ENCODE measurements at regions not wholly inside any gene's neighbourhood (a gene's known extent, or its start where the extent isn't known, plus 50 kb on each side); places are given as distances from the start of the nearest gene placed in this dataset.
"Not testable (repeated sequence)": the region's sequence is repeated elsewhere in the genome, so short reads cannot be mapped to it uniquely, and the experiment has no call there.

DNA sequence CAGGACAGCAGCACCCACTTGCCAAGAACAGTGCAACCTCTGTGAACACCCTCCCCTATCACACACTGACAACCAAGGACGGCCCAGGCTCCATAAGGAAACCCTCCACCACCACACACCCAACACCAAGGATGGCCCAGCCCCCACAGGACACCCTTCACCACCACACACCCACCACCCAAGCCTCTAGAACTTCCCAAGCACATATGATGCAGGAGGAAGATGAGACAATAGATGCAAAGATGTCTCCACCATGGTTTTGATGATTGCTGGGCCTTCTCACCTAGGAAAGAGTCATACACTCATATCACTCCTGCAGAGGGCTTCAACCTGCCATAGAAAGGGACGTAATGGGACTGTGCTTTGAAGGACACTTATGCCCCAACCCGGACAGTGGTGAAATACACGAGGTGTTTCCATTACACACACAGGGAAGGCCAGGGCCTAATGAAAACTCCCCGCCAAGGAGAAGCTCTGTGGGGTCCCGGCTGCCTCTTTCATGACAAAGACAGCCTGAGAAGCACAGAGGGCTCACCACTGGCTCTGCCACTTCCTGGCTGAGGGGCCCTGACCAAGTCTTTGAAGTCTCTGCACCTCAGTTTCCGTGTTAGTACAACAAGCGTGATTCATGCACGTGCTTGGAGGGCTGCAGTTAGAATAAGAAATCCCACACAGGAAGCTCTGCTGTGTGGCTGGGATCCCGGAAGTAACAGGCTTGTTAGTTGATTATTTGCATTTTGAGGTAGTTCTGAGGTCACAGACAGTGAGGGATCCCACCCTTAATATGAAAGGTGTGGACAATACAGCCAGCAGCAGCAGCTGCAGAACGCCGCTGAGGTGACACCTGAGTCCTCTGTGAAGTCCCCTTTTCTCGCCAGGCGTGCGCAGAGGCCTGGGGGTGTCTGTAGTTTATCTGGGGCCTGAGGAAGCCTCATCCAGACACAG, 61.9 kb upstream of the ATP12A start:
- peak; percentile 64 for DNase-seq

DNA sequence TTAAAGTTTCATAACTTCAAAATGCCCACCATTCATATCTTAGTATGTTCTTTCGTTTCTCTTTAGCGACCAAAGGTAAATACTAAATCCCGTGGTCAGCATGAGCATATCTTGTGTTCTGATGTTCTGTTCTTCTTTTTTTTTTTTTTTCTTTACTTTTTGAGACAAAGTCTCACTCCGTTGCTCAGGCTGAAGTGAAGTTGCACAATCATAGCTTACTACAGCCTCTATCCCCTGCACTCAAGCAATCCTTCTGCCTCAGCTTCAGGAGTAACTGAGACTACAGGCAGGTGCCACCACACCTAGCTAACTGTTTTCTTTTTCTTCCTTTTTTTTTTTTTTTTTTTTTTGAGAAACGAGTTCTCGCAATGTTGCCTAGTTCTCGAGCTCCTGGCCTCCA, 60.9 kb upstream of the ATP12A start:
- DNase-seq: peak; percentile 78

DNA sequence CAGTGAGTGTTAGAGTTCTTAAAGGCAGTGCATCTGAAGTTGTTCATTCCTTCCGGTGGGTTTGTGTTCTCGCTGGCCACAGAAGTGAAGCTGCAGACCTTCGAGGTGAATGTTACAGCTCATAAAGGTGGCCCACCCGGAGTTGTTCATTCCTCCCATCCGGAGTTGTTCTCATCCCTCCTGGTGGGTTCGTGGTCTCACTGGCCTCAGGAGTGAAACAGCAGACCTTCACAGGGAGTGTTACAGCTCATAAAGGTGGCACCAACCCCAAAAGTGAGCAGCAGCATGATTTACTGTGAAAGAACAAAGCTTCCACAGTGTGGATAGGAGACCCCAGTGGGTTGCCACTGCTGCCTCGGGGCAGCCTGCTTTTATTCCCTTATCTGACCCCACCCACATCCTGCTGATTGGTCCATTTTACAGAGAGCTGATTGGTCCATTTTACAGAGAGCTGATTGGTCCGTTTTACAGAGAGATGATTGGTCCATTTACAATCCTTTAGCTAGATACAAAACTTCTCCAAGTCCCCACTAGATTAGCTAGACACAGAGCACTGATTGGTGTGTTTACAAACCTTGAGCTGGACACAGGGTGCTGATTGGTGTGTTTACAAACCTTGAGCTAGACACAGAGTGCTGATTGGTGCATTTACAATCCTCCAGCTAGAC, 57.6 kb upstream of the ATP12A start:
- not testable (repeated sequence) for DNase-seq

DNA sequence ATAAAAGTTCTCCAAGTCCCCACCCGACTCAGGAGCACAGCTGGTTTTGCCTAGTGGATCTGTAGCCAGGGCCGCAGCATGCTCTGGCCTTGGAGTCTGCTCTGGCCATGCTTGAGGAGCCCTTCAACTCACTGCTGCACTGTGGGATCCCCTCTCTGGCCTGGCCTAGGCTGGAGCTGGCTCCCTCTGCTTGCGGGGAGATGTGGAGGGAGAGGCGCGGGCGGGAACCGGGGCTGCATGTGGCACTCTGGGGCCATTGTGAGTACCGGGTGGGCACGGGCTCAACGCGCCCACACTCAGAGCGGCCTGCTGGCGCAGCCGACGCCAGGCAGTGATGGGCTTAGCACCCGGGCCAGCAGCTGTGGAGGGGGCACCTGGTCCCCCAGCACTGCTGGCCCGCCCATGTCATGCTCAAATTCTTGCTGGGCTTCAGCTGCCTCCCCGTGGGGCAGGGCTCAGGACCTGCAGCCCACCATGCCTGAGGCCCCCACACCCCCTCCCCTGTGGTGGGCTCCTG, 57.0 kb upstream of the ATP12A start:
- no peak for DNase-seq

DNA sequence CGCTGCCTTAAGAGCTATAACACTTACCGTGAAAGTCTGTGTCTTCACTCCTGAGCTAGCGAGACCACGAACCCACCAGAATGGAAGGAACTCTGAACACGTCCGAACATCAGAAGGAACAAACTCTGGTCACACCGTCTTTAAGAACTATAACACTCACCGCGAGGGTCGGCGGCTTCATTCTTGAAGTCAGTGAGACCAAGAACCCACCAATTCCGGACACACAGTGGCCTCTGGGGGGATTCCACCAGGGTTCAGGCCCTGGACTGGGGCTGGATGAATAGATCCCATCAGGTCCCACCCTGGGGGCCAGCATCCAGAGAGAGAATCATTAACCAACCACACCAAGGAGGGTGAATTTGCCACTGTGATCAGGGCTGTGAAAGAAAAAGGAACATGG, 55.8 kb upstream of the ATP12A start:
- DNase-seq: no peak

DNA sequence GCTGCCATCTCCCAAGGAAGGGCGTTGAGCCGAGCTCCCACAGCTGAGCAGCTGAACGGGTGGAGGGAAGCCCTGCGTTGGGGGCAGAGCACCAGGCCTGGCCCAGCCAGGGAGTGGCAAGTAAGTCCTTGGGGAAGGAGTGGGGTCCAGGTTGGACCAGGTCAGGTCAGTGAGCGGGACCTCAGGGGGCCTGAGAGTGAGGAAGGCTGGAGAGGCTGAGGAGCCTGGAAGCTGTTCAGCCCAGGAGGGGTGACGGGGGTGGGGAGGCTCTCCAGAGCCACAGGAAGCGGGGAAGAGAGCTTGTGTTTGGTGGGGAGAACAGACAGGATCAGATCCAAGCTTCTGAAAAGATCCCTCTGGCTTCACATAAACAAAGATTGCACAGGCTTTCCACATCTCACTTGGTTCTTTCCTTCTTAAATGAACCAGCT, 55.4 kb upstream of the ATP12A start:
- DNase-seq: no peak

DNA sequence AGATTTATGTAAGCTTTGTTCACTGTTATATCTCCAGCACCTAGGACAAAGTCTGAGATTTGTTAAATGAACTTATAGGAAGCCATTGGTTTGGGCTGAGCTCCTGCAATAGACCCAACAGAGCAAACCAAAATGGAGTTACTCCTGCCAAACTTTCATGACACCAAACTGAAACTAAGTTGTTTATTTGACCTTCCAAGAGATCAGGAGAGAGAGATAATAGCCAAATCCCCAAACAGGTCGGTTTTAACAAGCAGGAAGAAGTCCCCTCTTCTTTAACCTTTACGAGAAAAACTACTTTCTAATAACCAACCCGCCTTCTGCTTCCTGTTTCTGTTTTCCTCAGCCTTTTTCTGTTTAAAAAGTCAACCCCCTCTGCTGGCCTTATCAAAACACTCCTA, 54.9 kb upstream of the ATP12A start:
- DNase-seq: peak; percentile 19

DNA sequence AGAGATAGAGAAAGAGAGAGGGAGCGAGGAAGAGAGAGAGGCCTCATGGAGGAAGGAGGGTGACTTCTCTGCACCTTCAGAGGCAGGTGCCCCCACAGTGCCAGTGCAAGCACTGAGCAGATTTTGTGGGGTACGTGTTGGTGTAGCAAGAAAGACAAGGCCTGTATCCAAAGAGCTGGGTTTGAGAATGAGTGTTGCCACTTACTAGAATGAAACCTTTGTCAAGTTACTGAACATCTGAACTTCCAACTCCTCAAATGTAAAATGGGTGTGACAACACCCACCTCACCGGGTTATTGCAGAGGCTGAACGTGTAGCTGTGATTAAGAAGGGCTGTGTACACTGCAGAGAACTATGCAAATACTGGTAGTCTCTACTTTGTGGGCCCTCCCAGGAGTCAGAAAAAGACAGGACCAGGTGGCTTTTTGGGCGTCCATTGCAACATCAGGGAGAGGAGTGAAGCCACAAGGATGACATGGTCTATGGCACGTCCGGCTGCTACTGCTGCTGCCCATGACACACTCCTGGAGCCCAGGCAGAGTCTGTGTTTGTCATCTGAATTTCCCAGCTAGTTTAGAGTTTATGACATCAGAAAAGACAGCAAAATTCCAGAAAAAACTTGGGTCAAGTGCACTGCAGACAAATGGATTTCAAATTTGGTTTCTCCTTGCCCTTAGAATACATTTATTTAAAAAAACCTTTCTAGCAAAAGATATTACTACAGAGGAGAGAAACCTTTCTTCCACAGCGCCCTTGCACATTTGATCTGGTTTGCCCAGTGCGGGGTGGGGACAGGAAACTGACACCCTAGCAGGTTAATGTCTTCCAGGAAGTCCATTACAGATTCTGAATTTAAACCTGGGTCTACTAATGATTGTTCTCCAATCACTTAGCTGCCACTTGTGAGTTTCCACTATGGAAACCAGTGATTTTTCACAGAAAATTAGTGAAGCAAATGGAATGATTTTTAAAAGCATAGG, 54.0 kb upstream of the ATP12A start:
- DNase-seq: peak; percentile 34

DNA sequence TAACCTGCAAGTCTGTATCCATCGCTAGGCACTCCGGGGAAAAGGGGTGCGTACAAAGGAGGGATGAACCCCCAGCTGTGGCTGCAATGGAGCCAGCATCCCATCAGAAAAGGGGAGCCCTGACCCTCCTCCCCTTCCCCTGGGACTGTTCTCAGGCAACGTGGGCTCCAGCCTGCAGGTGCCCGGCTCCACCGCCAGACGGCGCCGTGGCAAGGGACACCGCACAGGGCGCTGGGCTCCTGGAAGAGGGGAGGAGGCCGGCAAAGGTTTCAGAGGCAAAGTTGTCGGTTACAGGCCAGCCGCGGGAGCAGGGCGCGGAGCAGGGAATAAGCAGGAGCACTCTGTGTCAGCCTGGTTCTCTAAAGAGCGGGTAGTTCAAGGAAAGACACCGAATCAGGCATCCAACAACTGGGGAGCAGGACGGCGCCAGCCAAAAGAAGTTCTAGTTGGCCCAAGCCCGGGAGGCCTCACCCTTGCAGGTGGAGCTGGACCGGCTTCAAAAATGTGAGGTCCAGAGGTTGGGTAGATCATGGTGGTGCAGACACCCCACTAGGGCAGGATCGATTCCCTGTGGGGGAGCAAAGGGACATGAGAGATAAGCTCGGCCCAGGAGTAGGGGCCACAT, 53.0 kb upstream of the ATP12A start:
- DNase-seq: no peak

DNA sequence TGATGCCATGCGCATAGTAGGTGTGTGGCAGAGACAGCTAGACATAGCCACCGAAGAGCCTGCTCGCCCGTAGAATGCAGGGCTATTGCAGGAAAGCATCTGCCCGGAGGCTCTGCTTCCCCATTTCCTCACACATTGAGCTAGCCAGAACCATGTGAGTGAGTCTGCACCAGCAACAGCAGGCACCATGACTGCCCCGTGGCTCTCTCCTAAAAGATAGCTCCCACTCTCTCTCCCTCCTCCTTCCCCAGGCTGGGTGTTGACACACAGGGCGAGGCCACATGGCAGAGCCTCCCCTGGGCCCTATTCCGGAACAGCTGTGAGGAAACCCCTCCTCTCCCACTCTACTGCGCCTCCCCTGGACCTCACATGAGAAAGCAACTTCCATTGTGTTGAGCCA, 52.3 kb upstream of the ATP12A start:
- peak; percentile 61 for DNase-seq

DNA sequence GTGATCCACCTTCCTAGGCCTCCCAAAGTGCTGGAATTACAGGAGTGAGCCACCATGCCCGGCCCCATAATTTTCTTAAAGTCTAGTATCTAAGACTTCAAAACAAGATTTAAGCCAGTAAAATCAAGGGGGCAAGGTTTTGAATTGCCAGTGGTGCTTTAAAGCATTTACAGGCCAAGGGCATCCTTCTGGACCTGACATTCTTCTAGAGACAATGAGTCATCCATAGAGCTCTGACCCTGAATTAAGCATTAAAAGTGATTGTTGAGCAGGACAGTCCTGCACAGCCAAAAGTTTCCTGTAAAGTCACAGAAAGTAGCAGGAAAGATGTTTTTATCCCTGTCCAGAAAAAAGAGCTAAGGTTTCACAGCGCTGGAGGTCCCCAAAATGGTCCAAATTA, 50.9 kb upstream of the ATP12A start:
- DNase-seq: no peak

DNA sequence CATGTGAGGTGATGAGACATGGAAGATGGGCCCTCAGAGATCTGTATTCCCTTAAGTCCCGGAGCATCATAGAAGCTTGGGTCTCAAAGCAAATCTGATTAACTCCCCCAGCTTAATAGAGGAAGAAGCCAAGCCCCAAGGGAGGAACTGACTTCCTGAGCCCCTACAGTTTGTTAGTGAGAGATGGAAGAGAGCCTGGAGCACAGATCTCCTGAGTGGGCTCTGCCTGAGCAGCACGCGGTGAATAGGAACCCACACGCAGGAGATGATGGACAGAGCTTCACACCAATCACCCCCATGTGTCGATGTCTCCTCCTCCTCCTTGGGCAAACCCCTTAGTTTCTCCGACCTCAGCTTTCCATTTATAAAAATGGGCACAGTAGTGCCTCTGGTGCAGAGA, 50.1 kb upstream of the ATP12A start:
- no peak for DNase-seq
